ENCODE measurements at regions not wholly inside any gene's neighbourhood (a gene's known extent, or its start where the extent isn't known, plus 50 kb on each side); places are given as distances from the start of the nearest gene placed in this dataset.
A peak's percentile ranks its signal among the peaks of the same experiment; 100 is the strongest.

DNA sequence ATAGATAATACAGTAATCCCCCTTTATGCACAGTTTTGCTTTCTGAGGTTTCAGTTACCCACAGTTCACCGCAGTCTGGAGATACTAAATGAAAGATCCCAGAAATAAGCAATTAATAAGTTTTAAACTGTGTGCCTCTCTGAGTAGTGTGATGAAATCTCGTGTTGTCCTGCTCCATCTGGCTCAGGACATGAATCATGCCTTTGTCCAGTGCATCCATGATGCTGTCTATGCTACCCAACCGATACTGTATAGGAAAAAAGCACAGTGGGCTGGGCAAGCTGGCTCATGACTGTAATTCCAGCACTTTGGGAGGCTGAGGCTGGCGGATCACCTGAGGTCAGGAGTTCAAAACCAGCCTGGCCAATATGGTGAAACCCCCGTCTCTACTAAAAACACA, 85.0 kb upstream of the SLC2A1 start:
- Mint-ChIP-seq H3K27ac (no peak overlapping the region), H3K27me3 (ENCODE audit: low read depth in 3 of 3) (peaks cover 0 to 5% (median 2%) of the 10 kb centered on the region in 3 donors), H3K4me1 (peaks cover 0 to 2% of the 10 kb centered on the region in 2 donors), H3K4me3 (no peak overlapping the region), H3K36me3 (no peaks in the 10 kb centered on the region), H3K9me3 (no peaks in the 10 kb centered on the region)
- DNase-seq = no peak

- Mint-ChIP-seq H3K9me3 (no peaks in the 10 kb centered on the region), H3K4me1 (peaks cover 0 to 2% of the 10 kb centered on the region in 2 donors), H3K4me3 (no peak overlapping the region), H3K27me3 (ENCODE audit: low read depth in 3 of 3) (peaks cover 0 to 5% (median 2%) of the 10 kb centered on the region in 3 donors), H3K36me3 (no peaks in the 10 kb centered on the region), H3K27ac (no peak overlapping the region)
- no peak for DNase-seq
Measured at GRCh38 chr1:43042773-43043457, 84.2 kb upstream of the SLC2A1 start.

DNA sequence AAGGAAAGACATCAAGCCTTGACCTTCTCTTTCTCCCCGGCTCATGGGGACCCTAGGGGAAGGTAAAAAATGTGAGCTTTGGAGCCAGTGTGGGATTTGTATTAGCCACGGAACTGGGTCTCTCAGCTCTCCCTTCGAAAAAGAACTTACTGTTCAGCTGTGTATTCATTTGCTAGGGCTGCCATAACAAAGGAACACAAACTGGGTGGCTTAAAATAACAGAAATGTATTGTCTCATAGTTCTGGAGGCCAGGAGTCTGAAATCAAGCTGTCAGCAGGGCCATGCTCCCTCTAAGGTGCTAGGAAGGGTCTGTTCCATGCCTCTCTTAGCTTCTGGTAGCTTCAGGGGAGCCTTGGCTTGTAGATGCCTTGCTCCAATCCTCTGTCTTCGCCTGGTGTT, 83.5 kb upstream of the SLC2A1 start:
- Mint-ChIP-seq H3K4me1 (peaks cover 0 to 2% of the 10 kb centered on the region in 2 donors), H3K9me3 (no peaks in the 10 kb centered on the region), H3K27ac (no peak overlapping the region), H3K36me3 (no peaks in the 10 kb centered on the region), H3K27me3 (ENCODE audit: low read depth in 3 of 3) (peaks cover 0 to 5% (median 4%) of the 10 kb centered on the region in 3 donors), H3K4me3 (no peak overlapping the region)
- no peak for DNase-seq

DNA sequence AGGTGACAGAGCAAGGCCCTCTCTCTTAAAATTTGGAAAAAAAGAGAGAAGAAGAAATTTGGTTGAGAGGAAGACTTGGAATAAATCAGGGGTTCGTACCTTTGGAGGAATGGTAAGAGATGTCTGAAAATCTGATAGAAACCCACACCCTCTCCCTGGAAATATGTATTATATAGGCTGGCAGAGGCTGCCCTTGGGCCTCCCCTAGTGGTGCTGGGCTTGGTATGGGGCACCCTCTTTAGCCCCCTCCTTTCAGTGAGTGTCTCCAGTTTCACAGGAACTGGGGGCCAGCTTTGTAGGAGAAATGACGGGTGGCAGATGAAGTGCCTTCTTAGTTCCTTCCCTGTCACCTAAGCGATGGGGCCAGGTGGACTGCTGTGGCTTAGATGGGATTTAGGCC, 82.9 kb upstream of the SLC2A1 start:
- Mint-ChIP-seq H3K36me3 (no peaks in the 10 kb centered on the region), H3K4me1 (peaks cover 4 to 7% of the 10 kb centered on the region in 2 donors), H3K9me3 (no peaks in the 10 kb centered on the region), H3K27me3 (ENCODE audit: low read depth in 3 of 3) (peaks cover 0 to 7% (median 3%) of the 10 kb centered on the region in 3 donors), H3K27ac (no peak overlapping the region), H3K4me3 (no peak overlapping the region)
- no peak for DNase-seq

DNA sequence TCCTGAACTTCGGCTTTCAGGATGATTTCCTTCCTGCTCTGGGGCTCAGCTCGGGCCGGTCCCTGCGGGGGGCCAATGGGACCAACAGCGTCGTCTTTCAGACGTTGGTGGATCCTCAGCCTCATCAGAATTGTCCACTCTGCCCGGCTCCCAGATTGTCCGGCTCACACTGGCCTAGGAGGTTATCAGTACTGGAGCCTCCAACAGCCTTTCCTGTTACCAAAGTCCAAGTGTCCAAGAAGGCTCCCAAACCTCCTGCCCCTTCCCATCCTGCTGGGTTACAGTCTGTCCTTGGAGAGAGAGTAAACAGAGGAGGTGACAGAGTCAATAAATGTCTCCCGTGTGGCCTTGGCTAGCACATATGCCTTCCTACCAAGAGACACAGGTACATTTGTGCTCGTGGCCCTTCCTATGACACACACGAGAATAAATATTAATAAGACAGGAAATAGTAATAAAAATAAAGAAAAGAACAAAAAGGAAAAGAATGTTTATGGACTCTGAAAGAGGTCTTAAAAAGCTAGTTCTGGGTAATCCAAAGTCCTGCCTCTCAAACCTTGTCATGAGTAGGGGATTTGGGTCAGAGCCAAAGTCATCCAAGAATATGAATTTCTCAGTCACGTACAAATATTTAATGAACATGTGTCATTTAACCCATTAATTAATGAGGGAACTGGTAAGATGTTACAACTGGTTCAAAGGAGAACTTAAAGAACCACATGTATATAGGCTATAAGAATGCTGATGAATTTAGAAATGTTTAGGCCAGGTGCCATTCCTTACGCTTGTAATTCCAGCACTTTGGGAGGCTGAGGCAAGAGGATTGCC, 80.8 kb upstream of the SLC2A1 start:
- Mint-ChIP-seq H3K4me1 (peaks cover 20 to 21% of the 10 kb centered on the region in 2 donors), H3K9me3 (no peaks in the 10 kb centered on the region), H3K4me3 (no peak overlapping the region), H3K27me3 (ENCODE audit: low read depth in 3 of 3) (peaks cover 0 to 7% (median 3%) of the 10 kb centered on the region in 3 donors), H3K27ac (no peak overlapping the region), H3K36me3 (no peaks in the 10 kb centered on the region)
- DNase-seq = no peak

GRCh38 chr1:43038232-43038935, 79.7 kb upstream of the SLC2A1 start:
- no peak for DNase-seq
- peaks cover 0 to 7% (median 3%) of the 10 kb centered on the region in 3 donors for H3K27me3 Mint-ChIP-seq (ENCODE audit: low read depth in 3 of 3)
- H3K4me3 Mint-ChIP-seq = no peak overlapping the region
- H3K9me3 Mint-ChIP-seq = no peaks in the 10 kb centered on the region
- H3K27ac Mint-ChIP-seq = peak overlapping the region in 1 of 6 donors; percentile 58
- H3K4me1 Mint-ChIP-seq = peaks cover 26 to 28% of the 10 kb centered on the region in 2 donors
- no peaks in the 10 kb centered on the region for H3K36me3 Mint-ChIP-seq

GRCh38 chr1:43037466-43037865, 78.8 kb upstream of the SLC2A1 start:
- Mint-ChIP-seq H3K4me1 (peaks cover 24 to 28% of the 10 kb centered on the region in 2 donors), H3K27me3 (ENCODE audit: low read depth in 3 of 3) (peaks cover 0 to 7% (median under 1%) of the 10 kb centered on the region in 3 donors), H3K36me3 (no peaks in the 10 kb centered on the region), H3K9me3 (no peaks in the 10 kb centered on the region), H3K27ac (no peak overlapping the region), H3K4me3 (no peak overlapping the region)
- no peak for DNase-seq

GRCh38 chr1:43036932-43037331, 78.3 kb upstream of the SLC2A1 start:
- no peak for DNase-seq
- peaks cover 0 to 7% (median 0%) of the 10 kb centered on the region in 3 donors for H3K27me3 Mint-ChIP-seq (ENCODE audit: low read depth in 3 of 3)
- no peaks in the 10 kb centered on the region for H3K9me3 Mint-ChIP-seq
- no peak overlapping the region for H3K4me3 Mint-ChIP-seq
- H3K27ac Mint-ChIP-seq = peak overlapping the region in 4 of 6 donors; percentile 2 to 63 (median 14)
- H3K36me3 Mint-ChIP-seq = no peaks in the 10 kb centered on the region
- peaks cover 24 to 28% of the 10 kb centered on the region in 2 donors for H3K4me1 Mint-ChIP-seq

DNA sequence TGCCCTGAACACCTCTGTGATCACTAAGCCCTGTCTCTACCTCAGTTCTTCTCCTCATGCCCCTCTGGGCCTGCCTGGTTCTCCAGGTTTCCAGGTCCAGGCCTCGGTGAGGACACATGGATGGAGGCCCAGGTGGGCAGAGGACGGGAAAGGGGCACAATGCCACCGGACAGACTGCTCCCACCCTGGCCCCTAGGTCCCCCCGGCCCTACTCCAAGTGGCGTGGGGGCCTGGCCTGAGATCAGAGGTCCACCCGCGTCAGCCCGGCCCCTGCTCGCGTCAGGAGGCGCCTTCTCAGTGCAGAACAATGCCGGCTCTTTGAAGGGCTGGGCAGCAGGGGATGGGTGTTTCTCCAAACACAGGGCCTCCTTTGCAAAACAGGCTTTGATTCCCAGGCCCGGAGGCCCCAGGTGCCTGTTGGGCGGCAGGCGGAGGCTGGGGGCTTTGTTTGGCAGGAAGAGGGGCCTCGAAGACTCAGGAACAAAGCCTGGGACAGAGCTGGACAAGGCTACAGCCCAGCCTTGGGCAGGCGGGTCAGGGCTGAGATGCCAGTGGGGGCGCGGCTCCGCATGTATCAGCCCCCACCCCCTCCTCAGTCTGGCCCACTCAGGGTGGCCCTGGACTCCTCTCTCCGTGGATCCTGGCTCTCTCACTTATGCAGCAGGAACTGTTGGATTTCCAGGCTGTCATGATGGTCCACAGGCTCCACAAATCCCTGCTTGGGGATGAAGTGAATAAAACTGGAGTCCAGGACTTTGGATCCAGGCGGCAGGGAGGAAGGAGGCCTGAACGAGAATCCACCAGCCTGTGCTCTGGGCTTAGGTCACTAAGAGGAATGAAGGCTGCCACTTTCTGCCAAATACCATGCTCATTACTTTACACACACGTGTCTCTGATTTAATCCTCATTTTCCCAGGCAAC, 77.4 kb upstream of the SLC2A1 start:
- Mint-ChIP-seq H3K36me3 (no peaks in the 10 kb centered on the region), H3K27me3 (ENCODE audit: low read depth in 3 of 3) (peaks cover 0 to 7% (median 1%) of the 10 kb centered on the region in 3 donors), H3K4me1 (peaks cover 24 to 28% of the 10 kb centered on the region in 2 donors), H3K9me3 (no peaks in the 10 kb centered on the region), H3K4me3 (peak overlapping the region in 1 of 5 donors; percentile 38), H3K27ac (peak overlapping the region; percentile 20 to 66 (median 47))
- DNase-seq = no peak

GRCh38 chr1:43034778-43035177, 76.1 kb upstream of the SLC2A1 start:
- peaks cover 0 to 10% (median 1%) of the 10 kb centered on the region in 3 donors for H3K27me3 Mint-ChIP-seq (ENCODE audit: low read depth in 3 of 3)
- H3K27ac Mint-ChIP-seq = peak overlapping the region; percentile 70 to 92 (median 90)
- H3K4me1 Mint-ChIP-seq = peaks cover 24 to 28% of the 10 kb centered on the region in 2 donors
- DNase-seq = peak; percentile 12 to 17 (median 12)
- H3K4me3 Mint-ChIP-seq = peak overlapping the region; percentile 12 to 75 (median 65)
- H3K36me3 Mint-ChIP-seq = no peaks in the 10 kb centered on the region
- no peaks in the 10 kb centered on the region for H3K9me3 Mint-ChIP-seq

DNA sequence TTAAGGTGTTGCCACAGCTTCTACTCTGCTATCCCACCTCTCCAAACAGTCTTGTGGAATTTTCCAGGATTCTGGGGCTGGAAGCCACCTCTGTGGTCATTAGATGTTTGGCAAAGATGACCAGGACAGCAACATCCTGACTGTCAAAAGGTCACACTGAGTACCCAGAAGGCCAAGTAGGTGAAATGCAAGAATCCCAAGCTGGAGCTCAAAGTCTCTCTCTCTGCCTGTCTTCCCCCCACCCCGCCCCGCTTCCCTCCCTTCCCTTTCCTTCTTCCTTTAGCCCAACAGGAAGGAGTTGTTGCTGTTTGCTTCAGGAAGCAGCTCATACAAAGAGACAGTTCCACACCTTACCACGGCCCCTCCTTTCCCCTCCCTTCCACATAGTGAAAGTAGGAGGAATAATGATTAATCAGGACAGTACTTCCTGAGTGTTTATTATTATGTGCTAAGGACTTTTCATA, 75.6 kb upstream of the SLC2A1 start:
- no peak for DNase-seq
- no peaks in the 10 kb centered on the region for H3K36me3 Mint-ChIP-seq
- peaks cover 24 to 28% of the 10 kb centered on the region in 2 donors for H3K4me1 Mint-ChIP-seq
- H3K9me3 Mint-ChIP-seq = no peaks in the 10 kb centered on the region
- peak overlapping the region in 4 of 5 donors; percentile 55 to 75 (median 68) for H3K4me3 Mint-ChIP-seq
- H3K27ac Mint-ChIP-seq = peak overlapping the region; percentile 70 to 92 (median 90)
- H3K27me3 Mint-ChIP-seq (ENCODE audit: low read depth in 3 of 3) = peaks cover 0 to 7% (median 1%) of the 10 kb centered on the region in 3 donors

DNA sequence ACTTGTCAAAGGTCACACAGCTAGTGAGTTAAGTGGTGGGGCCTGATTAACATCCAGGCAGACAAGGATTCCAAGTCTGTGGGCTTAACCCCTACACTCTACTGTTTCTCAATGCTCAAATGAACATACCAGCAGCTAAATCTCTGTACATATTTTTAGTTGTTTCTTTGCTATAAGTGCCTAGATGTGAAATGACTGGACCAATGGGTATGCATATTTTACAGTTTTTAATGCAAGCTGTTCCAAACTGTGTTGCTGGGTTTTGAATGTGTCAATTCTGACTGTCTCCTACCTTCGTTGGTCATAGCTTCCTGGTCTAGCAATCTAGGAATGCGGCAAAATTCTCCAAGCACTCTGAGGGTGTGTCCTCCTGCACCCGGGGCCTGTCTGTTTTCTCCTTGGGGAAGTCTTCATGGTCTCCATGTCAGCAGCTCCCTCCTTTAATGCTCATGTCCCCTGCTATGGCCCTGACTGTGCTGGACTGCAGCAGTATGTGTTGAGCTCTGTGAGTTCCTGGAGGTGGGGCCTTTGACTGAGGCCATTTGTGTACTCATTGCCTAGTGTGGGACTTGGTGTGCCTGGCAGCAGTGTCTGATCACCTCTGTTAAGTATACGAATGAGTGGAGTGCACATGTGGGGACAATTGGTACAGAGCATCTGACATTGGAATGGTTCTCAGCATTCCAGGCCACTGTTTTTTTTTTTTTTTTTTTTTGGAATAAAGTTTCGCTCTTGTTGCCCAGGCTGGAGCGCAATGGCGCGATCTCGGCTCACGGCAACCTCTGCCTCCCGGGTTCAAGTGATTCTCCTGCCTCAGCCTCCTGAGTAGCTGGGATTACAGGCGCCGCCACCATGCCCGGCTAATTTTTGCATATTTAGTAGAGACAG, 72.9 kb upstream of the SLC2A1 start:
- Mint-ChIP-seq H3K9me3 (no peaks in the 10 kb centered on the region), H3K27ac (peak overlapping the region in 1 of 6 donors; percentile 19), H3K4me1 (peaks cover 19 to 24% of the 10 kb centered on the region in 2 donors), H3K36me3 (no peaks in the 10 kb centered on the region), H3K27me3 (ENCODE audit: low read depth in 3 of 3) (peaks cover 0 to 3% (median 3%) of the 10 kb centered on the region in 3 donors), H3K4me3 (no peak overlapping the region)
- no peak for DNase-seq

All from immature natural killer cell (primary cell).